DND-41 (cell line): ENCODE measurements at regions not wholly inside any gene's neighbourhood (a gene's known extent, or its start where the extent isn't known, plus 50 kb on each side); places are given as distances from the start of the nearest gene placed in this dataset.

Experiments
- ATAC-seq: fragments of 200-7000 bp; cut with Tn5 transposase; 3 replicates; pipeline ENCODE4 v1.9.1; 2021; ENCODE audit warnings: low read depth; ENCODE audit not compliant: insufficient read depth
- DNase-seq: peaks from one replicate; pipeline ENCODE4 v3.0.0-alpha.2; 2020
- H2AFZ ChIP-seq: 2 replicates; pipeline ENCODE4 v1.6.0; 2012; ENCODE audit warnings: low read depth, low read length
- H3K27ac ChIP-seq: 2 replicates; pipeline ENCODE4 v1.5.1; 2012; ENCODE audit warnings: low read length, inconsistent platforms
- H3K27me3 ChIP-seq: fragments of 200-600 bp; sonication (generic); 2 replicates; pipeline ENCODE4 v1.6.0; 2012; ENCODE audit warnings: low read length, mild to moderate bottlenecking, inconsistent platforms; ENCODE audit not compliant: insufficient read depth, poor library complexity
- H3K36me3 ChIP-seq: 2 replicates; pipeline ENCODE4 v1.5.1; 2012; ENCODE audit warnings: low read length, inconsistent platforms; ENCODE audit not compliant: insufficient read depth
- H3K4me1 ChIP-seq: 2 replicates; pipeline ENCODE4 v1.5.1; 2012; ENCODE audit warnings: mild to moderate bottlenecking, low read length; ENCODE audit not compliant: insufficient read depth
- H3K4me2 ChIP-seq: 2 replicates; pipeline ENCODE4 v1.6.0; 2012; ENCODE audit warnings: mild to moderate bottlenecking, moderate library complexity, low read length, inconsistent platforms; ENCODE audit not compliant: insufficient read depth
- H3K4me3 ChIP-seq, 2 experiments: fragments of 200-600 bp in 1 of 2; shearing (Covaris generic) in 1 of 2; 2 replicates each; pipeline ENCODE4 v1.5.1; 2012 to 2016; ENCODE audit warnings: inconsistent platforms in 2 of 2, low read length in 2 of 2, mild to moderate bottlenecking in 2 of 2, low read depth in 1 of 2, moderate library complexity in 1 of 2
- H3K79me2 ChIP-seq: 2 replicates; pipeline ENCODE4 v1.6.0; 2012; ENCODE audit warnings: low read length, inconsistent platforms; ENCODE audit not compliant: insufficient read depth
- H3K9ac ChIP-seq: 2 replicates; pipeline ENCODE4 v1.6.0; 2012; ENCODE audit warnings: low read depth, mild to moderate bottlenecking, inconsistent platforms, low read length, moderate library complexity
- H3K9me3 ChIP-seq: 2 replicates; pipeline ENCODE4 v1.5.1; 2012; ENCODE audit warnings: low read length, moderate library complexity, mild to moderate bottlenecking, inconsistent platforms; ENCODE audit not compliant: insufficient read depth, severe bottlenecking
- H4K20me1 ChIP-seq: 2 replicates; pipeline ENCODE4 v1.6.0; 2012; ENCODE audit warnings: low read length; ENCODE audit not compliant: insufficient read depth
- EZH2 ChIP-seq: IDR thresholded peaks from 3 replicates; pipeline ENCODE4 v1.6.1; 2012; ENCODE audit warnings: borderline replicate concordance, low read depth, mild to moderate bottlenecking, moderate library complexity, low read length, inconsistent platforms; ENCODE audit not compliant: severe bottlenecking
- TF ChIP-seq, protein P1 (sequence below): IDR thresholded peaks from 2 replicates; pipeline ENCODE4 v1.5.1; 2012; ENCODE audit warnings: borderline replicate concordance, low read length, moderate library complexity, mild to moderate bottlenecking; ENCODE audit not compliant: poor library complexity, severe bottlenecking; ENCODE audit errors: extremely low read depth

DNA sequence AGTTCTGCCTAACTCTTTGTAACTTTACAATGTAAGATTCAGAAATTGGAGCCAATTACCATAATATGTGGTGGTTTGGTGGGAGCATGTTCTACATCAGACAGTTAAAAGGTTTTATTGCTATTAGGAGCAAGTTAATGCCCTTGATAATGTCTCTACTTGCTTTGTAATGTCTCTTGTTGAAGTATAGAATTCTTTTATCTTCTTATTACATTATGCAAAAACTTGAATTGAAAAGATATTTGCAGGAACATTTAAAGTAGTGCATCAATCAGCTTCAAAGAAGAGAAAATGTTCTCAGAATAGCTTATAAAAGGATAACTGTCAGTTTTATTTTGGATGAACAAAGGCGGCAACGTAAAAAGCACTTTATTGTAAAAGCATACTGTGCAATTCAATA is 77.8 kb downstream of the RWDD3 start:
- Histone ChIP-seq H3K4me1 (no peaks in the 10 kb centered on the region), H3K27me3 (peaks cover 9% of the 10 kb centered on the region), H3K27ac (no peak overlapping the region), H3K9me3 (no peaks in the 10 kb centered on the region), H3K79me2 (no peaks in the 10 kb centered on the region), H3K4me3 (no peak overlapping the region), H3K9ac (no peak overlapping the region), H3K4me2 (no peak overlapping the region), H2AFZ (no peak overlapping the region), H3K36me3 (no peaks in the 10 kb centered on the region), H4K20me1 (no peaks in the 10 kb centered on the region)
- no peak for TF ChIP-seq EZH2
- TF ChIP-seq, protein P1, sequence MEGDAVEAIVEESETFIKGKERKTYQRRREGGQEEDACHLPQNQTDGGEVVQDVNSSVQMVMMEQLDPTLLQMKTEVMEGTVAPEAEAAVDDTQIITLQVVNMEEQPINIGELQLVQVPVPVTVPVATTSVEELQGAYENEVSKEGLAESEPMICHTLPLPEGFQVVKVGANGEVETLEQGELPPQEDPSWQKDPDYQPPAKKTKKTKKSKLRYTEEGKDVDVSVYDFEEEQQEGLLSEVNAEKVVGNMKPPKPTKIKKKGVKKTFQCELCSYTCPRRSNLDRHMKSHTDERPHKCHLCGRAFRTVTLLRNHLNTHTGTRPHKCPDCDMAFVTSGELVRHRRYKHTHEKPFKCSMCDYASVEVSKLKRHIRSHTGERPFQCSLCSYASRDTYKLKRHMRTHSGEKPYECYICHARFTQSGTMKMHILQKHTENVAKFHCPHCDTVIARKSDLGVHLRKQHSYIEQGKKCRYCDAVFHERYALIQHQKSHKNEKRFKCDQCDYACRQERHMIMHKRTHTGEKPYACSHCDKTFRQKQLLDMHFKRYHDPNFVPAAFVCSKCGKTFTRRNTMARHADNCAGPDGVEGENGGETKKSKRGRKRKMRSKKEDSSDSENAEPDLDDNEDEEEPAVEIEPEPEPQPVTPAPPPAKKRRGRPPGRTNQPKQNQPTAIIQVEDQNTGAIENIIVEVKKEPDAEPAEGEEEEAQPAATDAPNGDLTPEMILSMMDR, result no peak
- no peak for DNase-seq
- no peak for ATAC-seq

- peaks cover 9% of the 10 kb centered on the region for H3K27me3 ChIP-seq
- no peak for DNase-seq
- H3K9me3 ChIP-seq, result no peaks in the 10 kb centered on the region
- no peak overlapping the region for H3K9ac ChIP-seq
- H3K36me3 ChIP-seq, result no peaks in the 10 kb centered on the region
- no peaks in the 10 kb centered on the region for H3K4me1 ChIP-seq
- ATAC-seq, result no peak
- no peak overlapping the region for H3K4me2 ChIP-seq
- no peaks in the 10 kb centered on the region for H3K79me2 ChIP-seq
- TF ChIP-seq EZH2, result no peak
- TF ChIP-seq, protein P1, result no peak
- no peak overlapping the region for H2AFZ ChIP-seq
- H3K4me3 ChIP-seq, result no peak overlapping the region
- no peak overlapping the region for H3K27ac ChIP-seq
- H4K20me1 ChIP-seq, result no peaks in the 10 kb centered on the region
Measured at GRCh38 chr1:95312181-95312580, 78.2 kb downstream of the RWDD3 start.

GRCh38 chr1:95313527-95313926 is 79.5 kb downstream of the RWDD3 start:
- no peaks in the 10 kb centered on the region for H3K9me3 ChIP-seq
- no peak overlapping the region for H2AFZ ChIP-seq
- no peak overlapping the region for H3K9ac ChIP-seq
- H3K27me3 ChIP-seq, result peaks cover 6% of the 10 kb centered on the region
- no peaks in the 10 kb centered on the region for H4K20me1 ChIP-seq
- DNase-seq (no peak), ATAC-seq (no peak)
- no peaks in the 10 kb centered on the region for H3K4me1 ChIP-seq
- no peak for TF ChIP-seq EZH2
- TF ChIP-seq, protein P1, result no peak
- H3K79me2 ChIP-seq, result no peaks in the 10 kb centered on the region
- H3K36me3 ChIP-seq, result no peaks in the 10 kb centered on the region
- H3K4me2 ChIP-seq, result no peak overlapping the region
- no peak overlapping the region for H3K27ac ChIP-seq
- H3K4me3 ChIP-seq, result no peak overlapping the region

GRCh38 chr1:95321531-95321930 is 87.5 kb downstream of the RWDD3 start:
- Histone ChIP-seq H3K27ac (no peak overlapping the region), H3K9ac (no peak overlapping the region), H3K36me3 (no peaks in the 10 kb centered on the region), H3K4me3 (no peak overlapping the region), H4K20me1 (no peaks in the 10 kb centered on the region), H3K27me3 (no peaks in the 10 kb centered on the region), H2AFZ (no peak overlapping the region), H3K79me2 (no peaks in the 10 kb centered on the region), H3K4me2 (no peak overlapping the region), H3K4me1 (no peaks in the 10 kb centered on the region), H3K9me3 (no peaks in the 10 kb centered on the region)
- ATAC-seq (no peak), DNase-seq (no peak)
- TF ChIP-seq, protein P1, result no peak
- TF ChIP-seq EZH2, result no peak
